NCI-H82 treated with DMSO at 0.1 percent for 48 hours (cell line): ENCODE measurements at regions not wholly inside any gene's neighbourhood (a gene's known extent, or its start where the extent isn't known, plus 50 kb on each side); places are given as distances from the start of the nearest gene placed in this dataset.

Source experiments
- DNase-seq: peaks from one replicate; lab custom pipeline; 2025; ENCODE audit not compliant: unreplicated experiment; lab: John Stamatoyannopoulos, UW

DNA sequence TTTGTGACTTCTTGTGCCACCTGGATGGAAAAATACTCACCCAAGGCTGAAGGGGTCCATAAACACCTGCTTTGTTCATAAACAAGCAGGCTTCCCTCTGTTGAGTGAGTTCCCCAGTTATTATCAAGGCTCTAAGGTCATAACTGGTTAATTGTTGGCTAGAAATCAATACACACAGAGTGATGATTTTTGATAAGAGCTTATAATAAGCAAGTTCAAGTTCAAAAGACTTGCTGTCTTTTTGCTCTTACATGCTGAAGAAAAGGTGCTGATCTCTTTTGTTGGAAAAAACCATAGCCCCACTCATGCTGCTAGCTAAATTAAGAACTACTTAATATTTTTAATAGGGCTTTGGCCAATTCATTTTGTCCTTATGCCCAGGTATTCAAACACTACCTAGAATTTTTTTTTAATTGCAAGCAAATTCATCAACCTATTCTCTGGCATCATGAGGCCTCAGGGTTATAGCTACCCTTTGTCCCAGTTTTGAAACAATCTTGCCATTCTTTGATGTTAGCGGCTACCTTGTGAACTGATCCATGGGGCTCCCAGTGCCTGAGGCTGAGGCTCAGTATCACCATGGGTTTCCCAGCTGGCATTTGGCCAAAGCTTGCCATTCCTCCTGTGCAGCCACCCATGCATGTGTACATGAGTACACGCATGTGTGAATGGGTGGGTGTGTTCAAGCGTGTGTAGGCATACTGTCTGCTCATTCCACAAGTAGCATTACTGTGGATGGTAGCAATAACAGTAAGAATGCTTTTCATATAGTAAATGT, 127.6 kb upstream of the LPP start:
- DNase-seq: no peak

DNA sequence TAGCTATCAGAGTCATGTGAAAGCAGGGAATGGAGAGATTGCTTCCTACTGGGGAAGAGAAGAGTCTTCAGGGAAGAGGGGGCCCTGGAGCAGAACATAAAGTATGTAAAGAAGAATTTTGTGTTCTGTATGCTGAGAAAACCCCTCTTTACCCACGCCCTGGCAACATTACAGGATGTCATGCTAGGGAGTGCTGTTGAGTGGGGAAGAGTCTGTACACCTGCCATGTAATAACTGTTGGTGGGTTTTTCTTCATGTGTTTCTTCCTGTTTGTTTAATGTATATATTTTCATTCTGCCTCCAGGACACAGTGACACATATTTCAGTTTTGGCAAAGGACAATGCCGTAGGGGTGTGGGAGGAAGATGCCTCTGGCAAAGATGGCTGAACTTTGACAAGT, 122.8 kb upstream of the LPP start:
- DNase-seq: no peak

DNA sequence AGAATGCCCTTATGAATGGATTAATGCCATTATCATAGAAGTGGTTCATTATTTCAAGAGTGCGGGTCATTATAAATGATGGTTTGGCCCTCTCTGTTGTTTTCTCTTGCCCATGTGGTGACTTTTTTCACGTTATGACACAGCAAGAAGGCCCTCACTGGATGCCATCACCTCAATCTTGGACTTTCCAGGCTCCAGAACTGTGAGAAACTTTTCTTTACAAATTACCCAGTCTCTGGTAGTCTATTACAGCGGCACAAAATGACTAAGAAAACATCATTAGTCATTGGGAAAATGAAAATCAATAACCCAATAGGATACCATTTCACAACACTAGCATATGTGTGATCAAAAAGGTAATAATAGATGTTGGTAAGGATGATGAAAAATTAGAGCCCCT, 119.0 kb upstream of the LPP start:
- DNase-seq: no peak

DNA sequence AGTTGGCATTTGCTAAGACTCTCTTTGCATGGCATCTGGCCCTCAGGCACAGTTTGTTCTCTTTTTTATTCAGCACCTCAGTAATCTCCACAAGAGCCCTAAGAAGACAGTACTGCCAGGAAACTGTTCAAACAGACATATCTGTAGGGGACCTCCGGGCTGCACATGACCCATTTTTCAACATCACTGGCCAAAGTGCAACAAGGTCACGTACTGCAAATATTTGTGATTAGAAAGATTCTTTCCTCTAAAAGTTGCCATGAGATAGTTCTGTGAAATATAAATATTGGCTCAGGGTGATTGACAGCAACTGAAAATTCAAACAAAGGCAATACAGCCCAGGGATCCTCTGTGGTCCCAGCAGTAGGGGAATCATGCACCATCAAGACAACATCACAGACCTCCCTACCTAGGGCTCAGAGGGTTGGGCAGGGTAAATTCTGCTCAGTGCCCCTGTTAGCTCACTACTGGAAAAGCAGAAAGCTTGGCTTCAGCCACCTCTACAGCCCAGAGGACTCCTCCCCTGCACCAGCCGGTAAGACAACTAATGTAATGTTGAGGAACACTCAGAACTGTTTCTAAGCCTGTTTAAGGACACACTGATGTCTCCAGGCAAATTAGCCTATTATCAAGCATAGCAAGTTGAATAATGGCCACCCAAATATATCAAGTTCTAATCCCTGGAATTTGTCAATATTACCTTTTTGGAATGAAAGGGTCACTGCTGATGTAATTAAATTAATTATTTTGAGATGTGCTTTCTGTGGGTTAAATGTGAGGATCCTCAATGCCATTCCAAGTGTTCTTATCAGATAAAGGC, 117.4 kb upstream of the LPP start:
- DNase-seq: no peak

DNA sequence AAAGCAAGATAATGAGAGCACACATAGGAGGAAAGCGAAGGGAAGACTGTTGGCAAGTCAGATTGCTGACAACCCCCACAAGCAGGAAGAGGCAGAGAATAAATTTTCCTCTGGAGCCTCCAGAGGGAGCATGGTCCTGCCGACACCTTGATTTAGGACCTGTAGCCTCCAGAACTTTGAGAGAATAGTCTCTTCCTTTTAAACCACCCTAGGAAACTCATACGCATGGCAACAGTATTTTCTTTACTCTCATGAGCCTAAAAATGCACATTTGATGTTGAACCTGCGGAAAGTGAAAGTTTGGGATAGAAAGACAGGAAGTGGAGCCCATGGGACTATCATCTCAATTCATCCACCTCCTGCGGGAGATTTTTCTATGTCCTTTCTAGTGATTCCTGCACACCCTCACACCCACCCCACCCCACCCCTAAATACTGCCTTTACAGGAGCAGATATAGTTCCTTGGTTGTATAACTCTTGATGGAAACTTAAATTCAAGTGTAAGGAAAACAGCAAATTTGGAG, 116.7 kb upstream of the LPP start:
- no peak for DNase-seq

DNA sequence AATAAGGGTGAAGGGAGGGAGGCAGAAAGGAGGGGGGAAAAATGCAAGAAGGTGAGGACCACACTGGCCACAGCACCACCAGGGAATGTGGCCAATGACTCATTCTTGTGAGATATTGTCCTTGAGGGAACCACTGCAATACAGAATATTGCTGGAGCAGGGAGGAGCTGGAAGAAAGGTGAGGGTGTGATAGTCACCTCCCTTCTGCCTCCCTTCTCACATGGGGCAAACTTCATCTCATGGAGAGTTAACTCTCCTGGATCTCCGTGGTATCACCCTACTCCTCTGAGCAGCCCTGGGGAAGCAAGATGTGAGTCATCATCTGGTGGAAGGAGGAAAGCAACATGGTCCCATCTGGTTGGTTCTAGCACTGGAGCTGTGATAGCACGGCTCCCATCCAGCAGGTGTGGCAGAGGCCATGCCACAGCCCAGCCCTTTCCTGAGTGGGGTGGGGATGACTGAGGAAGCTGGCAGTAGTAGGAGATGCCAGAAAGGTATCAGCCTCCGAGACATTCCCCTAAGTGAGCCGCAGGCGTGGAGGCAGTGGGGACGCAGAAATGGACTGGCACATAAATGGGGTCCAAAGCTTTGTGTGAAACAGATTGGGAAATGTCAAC, 115.9 kb upstream of the LPP start:
- DNase-seq: no peak

DNA sequence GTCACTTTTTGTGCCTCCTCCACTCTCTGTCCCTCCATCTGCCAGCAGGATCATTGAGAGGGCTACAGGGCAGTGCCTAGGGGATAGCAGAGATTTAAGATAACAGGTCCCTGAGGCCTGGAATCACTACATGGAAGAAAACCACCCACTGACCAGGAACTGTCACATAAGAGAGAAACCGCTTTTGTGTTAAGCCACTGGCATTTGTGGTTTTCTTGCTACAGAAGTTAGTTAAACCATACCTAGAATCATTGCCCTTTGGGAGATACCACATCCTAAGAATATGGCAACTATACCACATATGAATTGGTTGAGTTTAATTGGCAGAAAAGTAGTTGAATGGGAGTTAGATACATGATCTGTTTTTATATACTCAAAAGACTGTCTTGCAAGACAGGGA, 112.8 kb upstream of the LPP start:
- no peak for DNase-seq

DNA sequence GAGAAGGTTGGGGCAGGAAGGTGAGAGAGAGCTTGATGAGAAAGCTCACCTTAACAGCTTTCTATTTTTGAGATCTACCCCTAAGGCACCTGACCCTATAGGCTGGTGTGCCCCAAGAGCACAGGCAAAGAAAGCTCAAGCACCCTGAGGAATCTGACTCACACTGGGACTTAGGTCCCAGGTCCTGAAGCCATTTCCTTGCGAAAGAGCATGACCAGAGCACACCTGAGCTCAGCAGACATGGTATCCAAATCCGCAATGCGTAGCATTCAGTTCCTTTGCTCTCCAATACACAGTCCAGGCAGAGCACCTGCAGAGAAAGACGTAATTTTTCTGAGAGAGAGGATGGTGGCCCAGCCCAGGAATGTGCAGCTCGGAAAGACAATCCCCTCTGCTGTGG, 112.1 kb upstream of the LPP start:
- DNase-seq: no peak

DNA sequence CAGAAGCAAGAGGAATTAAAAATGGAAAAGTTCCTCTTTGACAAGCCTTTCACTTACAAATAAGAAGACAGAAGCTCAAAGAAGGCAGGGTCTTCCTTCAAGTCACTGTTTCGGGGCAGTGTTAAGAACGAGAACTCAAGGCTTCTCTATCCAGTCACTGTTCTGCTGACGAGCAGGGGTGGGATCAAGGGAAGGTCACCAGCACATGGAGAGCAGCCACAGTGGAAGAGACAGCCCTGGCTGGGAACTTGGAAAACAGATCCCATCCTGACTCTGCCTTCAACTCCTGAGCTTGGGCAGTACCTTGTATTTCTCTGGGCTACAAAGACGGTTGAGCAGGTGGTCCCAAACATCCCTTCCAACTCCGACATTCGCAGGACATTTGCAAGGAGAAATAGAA, 111.5 kb upstream of the LPP start:
- DNase-seq: no peak

DNA sequence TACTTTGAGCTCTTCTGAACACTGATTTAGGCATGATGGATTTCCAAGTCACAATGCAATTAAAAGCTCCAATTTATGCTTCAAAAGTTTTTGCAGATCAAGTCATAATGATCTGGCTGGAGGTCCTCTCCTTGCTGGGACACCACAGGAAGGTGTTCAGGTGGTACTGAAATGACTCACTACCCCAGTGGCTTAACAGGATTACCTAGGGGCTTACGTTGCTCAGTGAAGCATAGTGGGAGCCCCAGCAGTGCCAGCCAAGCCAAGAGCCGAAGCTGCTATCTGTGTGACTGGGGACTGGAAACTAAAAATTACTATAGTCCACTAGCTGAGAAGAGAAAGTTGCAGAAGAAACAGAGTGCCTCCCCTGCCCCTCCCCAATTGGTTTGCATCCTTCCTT, 110.1 kb upstream of the LPP start:
- no peak for DNase-seq

DNA sequence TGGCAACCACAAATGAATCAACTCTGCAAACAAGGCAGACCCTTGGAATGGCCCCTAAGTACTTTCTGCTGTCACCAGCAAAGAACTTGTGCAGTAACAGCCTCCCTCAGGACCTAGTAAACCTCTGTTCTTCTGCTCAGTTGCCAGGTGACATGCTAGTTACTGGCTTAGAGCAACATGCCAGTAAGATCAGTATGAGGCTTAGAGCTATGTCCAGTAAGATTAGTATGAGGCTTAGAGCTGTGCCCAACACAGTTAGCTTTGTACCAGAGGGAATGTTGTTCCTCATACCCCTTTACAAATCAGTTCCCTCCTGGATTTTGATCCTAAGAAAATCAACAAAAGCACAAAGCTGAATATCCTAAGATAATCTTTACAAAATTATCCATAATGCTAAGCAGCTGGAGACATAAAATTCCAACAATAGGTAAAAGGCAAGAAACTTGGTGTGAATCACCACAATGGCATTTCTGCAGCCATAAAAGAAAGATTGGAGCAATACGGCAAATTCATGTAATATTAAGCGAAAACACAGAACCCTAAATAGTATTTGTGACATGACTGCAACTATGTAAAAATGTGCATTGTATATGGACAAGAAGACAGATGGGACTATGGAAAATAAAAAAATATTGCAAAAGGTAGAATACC, 107.3 kb upstream of the LPP start:
- DNase-seq: no peak

DNA sequence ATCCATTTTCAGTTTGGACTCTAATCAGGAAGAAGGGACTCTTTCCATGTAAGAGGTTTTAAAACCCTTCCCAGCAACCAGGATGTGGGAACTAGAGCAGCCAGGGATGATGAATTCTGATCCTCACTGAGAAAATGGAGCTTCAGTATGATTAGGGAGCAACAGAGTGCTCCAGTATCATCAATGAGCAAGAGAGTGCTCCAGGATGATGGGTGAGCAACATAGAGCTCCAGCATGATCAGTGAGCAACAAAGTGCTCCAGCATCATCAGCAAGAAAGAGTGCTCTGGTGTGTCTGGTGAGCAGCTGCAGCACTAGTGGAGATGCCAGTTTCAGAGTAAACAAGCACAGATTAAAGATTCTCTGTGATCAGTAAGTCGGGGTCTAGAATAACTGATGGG, 106.4 kb upstream of the LPP start:
- no peak for DNase-seq

DNA sequence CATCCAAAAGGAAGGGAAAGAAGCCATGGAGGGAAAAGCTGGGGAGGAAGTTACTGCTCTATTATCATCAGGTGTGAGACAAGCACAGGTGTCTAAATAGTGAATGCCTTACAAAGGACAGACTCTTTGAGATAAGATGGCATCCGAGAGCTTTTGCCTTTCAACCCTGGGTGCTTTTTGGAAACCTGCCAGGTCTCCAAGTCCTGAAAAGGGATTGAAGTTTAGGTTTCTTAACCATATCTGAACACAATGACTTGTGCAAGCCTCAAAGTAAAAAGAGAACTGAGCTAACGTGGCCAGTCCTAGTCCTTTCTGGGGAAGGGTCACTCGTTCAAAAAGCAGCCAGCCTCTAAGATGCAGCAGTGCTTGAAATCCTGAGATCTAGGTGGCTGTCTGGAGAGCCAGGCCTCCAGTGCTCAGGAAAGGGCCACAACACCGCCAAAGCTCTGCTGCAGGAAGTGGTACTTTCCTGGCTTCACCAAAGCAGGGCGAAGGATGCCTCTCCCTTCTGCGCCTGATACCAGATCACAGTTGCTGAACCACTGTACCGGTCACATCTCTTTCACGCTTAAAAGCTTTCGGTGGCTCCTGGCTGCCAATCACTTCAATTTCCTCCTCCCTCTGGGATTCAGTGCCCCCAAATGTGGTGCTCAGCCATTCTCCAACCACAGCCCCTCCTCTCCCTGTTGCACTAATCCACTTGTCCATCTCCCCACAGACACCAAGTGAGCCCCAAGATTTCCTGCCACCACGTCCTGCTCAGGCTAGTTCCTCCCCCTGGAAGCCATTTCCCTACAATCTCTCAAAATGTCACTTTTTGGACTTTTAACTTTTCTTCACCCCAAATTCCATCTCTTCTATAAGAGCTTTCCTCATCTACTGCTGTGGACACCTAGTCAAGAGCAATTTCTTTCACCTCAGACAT, 104.1 kb upstream of the LPP start:
- no peak for DNase-seq

DNA sequence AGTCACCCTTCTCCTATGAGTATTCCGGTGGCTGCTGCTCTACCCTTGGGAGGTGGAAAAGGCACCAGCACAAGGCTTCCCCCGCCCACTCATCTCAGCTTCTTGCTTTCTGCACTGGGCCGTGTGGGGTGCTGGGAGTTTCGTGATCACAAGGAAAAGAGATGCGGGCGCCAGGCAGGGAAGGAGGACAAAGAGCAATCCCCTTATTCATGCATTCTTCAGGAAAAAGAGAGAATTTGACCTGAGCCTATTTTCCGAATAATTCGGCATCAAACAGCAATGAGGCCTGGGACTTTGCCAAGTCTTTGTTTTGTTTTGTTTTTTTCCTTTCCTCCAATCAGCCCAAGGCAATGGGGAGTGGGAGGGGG, 102.2 kb upstream of the LPP start:
- no peak for DNase-seq

DNA sequence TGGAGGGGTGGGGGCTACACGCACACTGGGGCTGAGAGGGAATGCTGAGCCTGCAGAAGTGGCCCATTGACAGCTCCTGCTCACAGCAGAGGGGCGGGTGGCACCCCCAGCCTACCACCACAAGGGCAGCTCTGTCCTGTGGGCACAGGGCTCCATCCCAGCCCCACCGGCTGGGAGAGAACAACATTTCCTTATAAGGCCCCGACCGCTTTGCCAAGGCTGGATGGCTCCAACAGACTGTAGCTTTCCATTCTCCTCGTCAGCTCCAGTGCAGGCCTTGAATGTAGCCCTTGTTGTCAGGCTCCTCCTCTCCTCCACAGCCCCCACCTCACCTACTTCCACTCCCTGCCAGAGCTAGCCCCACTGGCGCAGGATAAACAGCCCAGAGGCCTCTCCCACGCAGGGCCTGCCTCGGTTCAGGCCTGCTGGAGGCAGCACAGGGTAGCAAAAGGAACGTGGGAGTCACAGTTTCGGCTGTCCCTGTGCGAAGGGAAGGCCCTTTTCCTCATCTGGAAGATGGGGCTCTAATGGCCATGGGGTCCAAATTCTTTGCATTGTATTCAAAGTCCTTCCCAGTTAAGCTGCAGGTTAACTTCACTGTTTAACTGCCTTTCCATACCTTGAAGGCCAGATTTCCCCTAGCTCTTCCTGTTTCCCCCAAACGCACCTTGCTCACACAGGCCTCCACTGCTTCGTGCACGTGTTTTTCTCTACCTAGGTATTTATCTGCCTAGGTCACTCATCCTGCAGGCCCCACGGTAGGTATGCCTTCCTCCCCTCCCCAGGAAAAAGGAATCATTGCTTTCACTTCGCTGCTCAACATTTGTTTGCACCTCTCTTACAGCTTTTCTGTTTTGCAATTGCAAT, 101.6 kb upstream of the LPP start:
- no peak for DNase-seq

DNA sequence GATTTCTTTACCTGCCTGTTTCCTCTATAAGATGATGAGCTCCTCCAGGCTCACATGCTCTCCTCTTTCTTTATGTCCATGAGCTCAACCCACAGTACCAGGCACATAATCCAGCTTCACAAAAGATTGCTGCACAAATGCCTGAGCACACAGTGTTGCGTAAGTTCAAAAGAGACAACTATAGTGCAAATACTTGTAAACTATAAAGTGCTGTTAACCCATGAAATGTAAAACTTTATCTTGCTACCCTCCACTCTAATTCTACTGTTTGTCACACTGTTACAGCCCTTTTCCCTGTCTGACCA, 101.0 kb upstream of the LPP start:
- no peak for DNase-seq

DNA sequence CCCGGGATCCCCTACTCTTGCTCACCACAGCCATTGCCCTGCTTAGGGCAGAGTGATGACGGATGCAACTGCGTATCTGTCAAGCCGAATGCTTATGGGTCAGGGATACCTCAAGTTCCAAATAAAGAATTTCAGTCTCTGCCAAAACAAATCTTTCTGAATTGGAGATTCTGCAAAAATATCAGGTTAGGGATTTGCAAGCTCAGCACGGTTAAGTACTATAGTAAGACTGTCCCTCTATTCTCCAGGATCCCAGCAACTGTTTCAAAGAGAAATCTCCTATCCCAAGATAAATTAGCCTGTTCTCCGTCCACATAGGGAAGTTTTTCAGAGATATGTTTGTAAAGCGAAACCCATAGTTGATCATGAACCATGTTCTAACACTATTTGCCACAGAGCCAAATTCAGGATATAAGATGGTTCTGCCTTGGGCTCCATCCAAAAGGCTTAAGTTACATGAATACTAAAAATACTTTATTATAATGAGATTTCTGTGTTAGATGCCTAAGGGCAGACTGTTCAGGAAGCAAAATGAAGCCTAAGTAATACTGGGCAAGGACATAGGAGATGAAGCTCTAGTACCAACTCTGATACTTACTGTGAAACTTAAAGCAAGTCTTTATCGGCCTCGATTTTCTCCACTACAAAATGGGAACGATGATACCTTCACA, 100.1 kb upstream of the LPP start:
- no peak for DNase-seq

DNA sequence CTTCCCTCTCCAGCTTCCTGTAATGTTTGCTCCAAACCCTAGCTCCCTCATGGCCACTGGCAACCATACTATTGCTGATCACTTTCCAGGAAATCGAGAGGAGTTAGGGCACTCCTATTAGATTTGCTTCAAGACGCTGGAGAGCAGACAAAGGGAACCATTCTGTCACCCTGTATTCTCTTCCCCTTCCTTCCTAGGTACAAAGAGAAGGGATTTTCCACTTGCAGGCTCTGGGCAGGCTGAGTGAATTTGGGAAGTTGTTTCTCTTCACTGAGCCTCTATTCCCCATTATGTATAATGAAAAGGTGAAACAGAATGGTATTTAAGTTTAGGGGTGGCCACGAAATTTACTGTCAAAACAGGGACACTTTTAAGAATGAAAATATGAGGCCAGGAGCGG, 99.4 kb upstream of the LPP start:
- DNase-seq: no peak

DNA sequence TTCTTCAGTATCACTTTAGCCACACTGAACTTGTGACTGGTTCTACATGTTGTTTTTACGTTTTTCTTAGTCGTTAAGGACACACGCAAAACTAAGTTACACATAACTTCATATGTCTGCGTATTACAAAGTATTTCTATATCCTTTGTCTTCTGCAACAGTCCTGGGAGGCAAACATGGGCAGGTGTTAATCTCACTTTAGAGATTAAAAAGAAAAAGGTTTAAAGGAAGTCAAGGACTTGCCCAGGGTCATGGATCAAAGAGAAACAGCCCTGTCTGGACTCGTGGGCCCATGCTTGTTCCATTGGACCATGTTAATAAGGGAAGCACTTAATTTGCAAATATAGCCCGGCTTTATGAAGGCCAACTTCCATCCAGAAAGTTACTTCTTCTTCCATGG, 98.6 kb upstream of the LPP start:
- no peak for DNase-seq
